CD14-positive monocyte (primary cell): ENCODE measurements at regions not wholly inside any gene's neighbourhood (a gene's known extent, or its start where the extent isn't known, plus 50 kb on each side); places are given as distances from the start of the nearest gene placed in this dataset.

Experiments
- DNase-seq, 3 donors: peaks; one replicate each; pipeline ENCODE4 v3.0.0-alpha.2; 2011 to 2022
- H2AFZ ChIP-seq: 2 replicates; pipeline ENCODE4 v1.6.0; 2012; ENCODE audit warnings: mild to moderate bottlenecking, low read depth, low read length, inconsistent platforms; ENCODE audit not compliant: insufficient read depth, poor library complexity, severe bottlenecking
- H3K27ac ChIP-seq, 2 donors: 1 replicate in 1 of 2; 2 replicates in 1 of 2; pipeline ENCODE4 v1.5.1; 2012 to 2013; ENCODE audit warnings: low read length in 2 of 2, control low read depth in 1 of 2, inconsistent platforms in 1 of 2, low read depth in 1 of 2, mild to moderate bottlenecking in 1 of 2
- H3K27me3 ChIP-seq, 2 donors: one replicate each; pipeline versions ENCODE4 v1.6.0 to v1.6.1; 2011 to 2013; ENCODE audit warnings: low read length in 2 of 2; ENCODE audit not compliant: control insufficient read depth in 2 of 2, insufficient read depth in 2 of 2
- H3K36me3 ChIP-seq, 2 donors: replicated peaks in 1 of 2; 1 replicate in 1 of 2; 2 replicates in 1 of 2; pipeline versions ENCODE4 v1.5.1 to v1.6.1; 2012 to 2013; ENCODE audit warnings: low read length in 2 of 2, control low read depth in 1 of 2, inconsistent platforms in 1 of 2, mild to moderate bottlenecking in 1 of 2; ENCODE audit not compliant: insufficient read depth in 2 of 2, control insufficient read depth in 1 of 2
- H3K4me1 ChIP-seq, 2 donors: 1 replicate in 1 of 2; 2 replicates in 1 of 2; pipeline versions ENCODE4 v1.5.1 to v1.6.1; 2012 to 2013; ENCODE audit warnings: low read length in 2 of 2, control low read depth in 1 of 2, inconsistent platforms in 1 of 2, mild to moderate bottlenecking in 1 of 2, moderate library complexity in 1 of 2; ENCODE audit not compliant: insufficient read depth in 2 of 2, control insufficient read depth in 1 of 2
- H3K4me2 ChIP-seq: replicated peaks from 2 replicates; pipeline ENCODE3; 2012; ENCODE audit warnings: low read length, moderate library complexity, mild to moderate bottlenecking; ENCODE audit not compliant: poor library complexity, severe bottlenecking; ENCODE audit errors: extremely low read depth
- H3K4me3 ChIP-seq, 3 experiments: fragments of 200-600 bp in 1 of 3; sonication (generic) in 1 of 3; replicated peaks in 1 of 3; 1 replicate in 2 of 3; 2 replicates in 1 of 3; pipeline ENCODE4 v1.5.1; 2011 to 2013; ENCODE audit warnings: low read length in 3 of 3, mild to moderate bottlenecking in 3 of 3, control low read depth in 2 of 3, low read depth in 2 of 3, inconsistent platforms in 1 of 3, moderate library complexity in 1 of 3
- H3K79me2 ChIP-seq: 2 replicates; pipeline ENCODE4 v1.6.0; 2012; ENCODE audit warnings: mild to moderate bottlenecking, control low read depth, inconsistent platforms, low read length, moderate library complexity; ENCODE audit not compliant: insufficient read depth
- H3K9ac ChIP-seq: 2 replicates; pipeline ENCODE4 v1.6.0; 2017; ENCODE audit warnings: low read length, mild to moderate bottlenecking; ENCODE audit not compliant: insufficient read depth, poor library complexity, severe bottlenecking
- H3K9me3 ChIP-seq, 2 donors: replicated peaks in 1 of 2; 1 replicate in 1 of 2; 2 replicates in 1 of 2; pipeline versions ENCODE4 v1.5.1 to v1.6.1; 2012 to 2013; ENCODE audit warnings: low read length in 2 of 2, control low read depth in 1 of 2; ENCODE audit not compliant: control insufficient read depth in 1 of 2, insufficient read depth in 1 of 2
- H4K20me1 ChIP-seq: 2 replicates; pipeline ENCODE4 v1.6.0; 2012; ENCODE audit warnings: mild to moderate bottlenecking, low read length, control low read depth, moderate library complexity; ENCODE audit not compliant: insufficient read depth
- H3K27ac Mint-ChIP-seq, 7 donors: one replicate each; pipeline ENCODE4 v1.8.0; 2020; ENCODE audit warnings: mild to moderate bottlenecking in 7 of 7, mixed read lengths in 7 of 7, moderate library complexity in 6 of 7, inconsistent platforms in 2 of 7
- H3K27me3 Mint-ChIP-seq, 3 donors: one replicate each; pipeline ENCODE4 v1.8.0; 2021 to 2022; ENCODE audit warnings: low read depth in 3 of 3, mild to moderate bottlenecking in 3 of 3, mixed read lengths in 3 of 3, moderate library complexity in 3 of 3, inconsistent platforms in 1 of 3
- H3K36me3 Mint-ChIP-seq, 2 donors: one replicate each; pipeline ENCODE4 v1.8.0; 2020; ENCODE audit warnings: mixed read lengths in 2 of 2, inconsistent platforms in 1 of 2, mild to moderate bottlenecking in 1 of 2
- H3K4me1 Mint-ChIP-seq: one replicate; pipeline ENCODE4 v1.8.0; 2020; ENCODE audit warnings: mild to moderate bottlenecking, mixed read lengths
- H3K4me3 Mint-ChIP-seq, 2 donors: one replicate each; pipeline ENCODE4 v1.8.0; 2020; ENCODE audit warnings: mild to moderate bottlenecking in 2 of 2, mixed read lengths in 2 of 2, moderate library complexity in 1 of 2
- H3K9me3 Mint-ChIP-seq, 7 donors: one replicate each; pipeline ENCODE4 v1.8.0; 2020 to 2022; ENCODE audit warnings: mixed read lengths in 7 of 7, mild to moderate bottlenecking in 6 of 7, moderate library complexity in 6 of 7, inconsistent platforms in 2 of 7
- CTCF ChIP-seq: fragments of 200-600 bp; IDR thresholded peaks from one replicate; pipeline ENCODE4 v1.8.0; 2022; ENCODE audit warnings: antibody characterized with exemption, mild to moderate bottlenecking
- WGBS: methylation state at CpG from one replicate; pipeline ENCODE4 v1.1.5; 2013; ENCODE audit warnings: missing lambda C conversion rate; ENCODE audit not compliant: insufficient coverage; 5-methylcytosine and 5-hydroxymethylcytosine counted together
- intact Hi-C, 2 donors: fragments of 100-400 bp; cut with micrococcal nuclease; formaldehyde crosslinking; loops; one replicate each; pipeline versions ENCODE4 v1.15.0 to v1.15.1; 2023

- Mint-ChIP-seq H3K4me1 (no peaks in the 10 kb centered on the region), H3K27me3 (peaks cover 0 to 2% (median 0%) of the 10 kb centered on the region in 3 donors), H3K36me3 (no peaks in the 10 kb centered on the region), H3K4me3 (no peak overlapping the region), H3K27ac (no peak overlapping the region), H3K9me3 (peaks cover 0 to 16% (median 7%) of the 10 kb centered on the region in 7 donors)
- intact Hi-C loops: no loop called here
- H3K9ac ChIP-seq: no peak overlapping the region
- no peak overlapping the region for H3K4me2 ChIP-seq
- no peaks in the 10 kb centered on the region for H3K27me3 ChIP-seq
- H3K4me1 ChIP-seq: no peaks in the 10 kb centered on the region
- H3K36me3 ChIP-seq: no peaks in the 10 kb centered on the region
- no peak overlapping the region for H2AFZ ChIP-seq
- TF ChIP-seq CTCF: no peak
- H3K9me3 ChIP-seq: peaks cover 0 to 18% of the 10 kb centered on the region in 2 donors
- H4K20me1 ChIP-seq: no peaks in the 10 kb centered on the region
- no peaks in the 10 kb centered on the region for H3K79me2 ChIP-seq
- no CpG with 5 or more reads among the region's 3 CpGs for WGBS
- no peak overlapping the region for H3K27ac ChIP-seq
- H3K4me3 ChIP-seq: no peak overlapping the region
- DNase-seq: no peak
Measured at GRCh38 chr1:217211486-217211885, 419.4 kb downstream of the GPATCH2 start.

- no peaks in the 10 kb centered on the region for H3K27me3 ChIP-seq
- DNase-seq: no peak
- H4K20me1 ChIP-seq: no peaks in the 10 kb centered on the region
- Mint-ChIP-seq H3K36me3 (no peaks in the 10 kb centered on the region), H3K27ac (no peak overlapping the region), H3K27me3 (peaks cover 0 to 4% (median 0%) of the 10 kb centered on the region in 3 donors), H3K4me3 (no peak overlapping the region), H3K4me1 (no peaks in the 10 kb centered on the region), H3K9me3 (peaks cover 2 to 18% (median 13%) of the 10 kb centered on the region in 7 donors)
- H3K9me3 ChIP-seq: peaks cover 10 to 25% of the 10 kb centered on the region in 2 donors
- TF ChIP-seq CTCF: no peak
- no peaks in the 10 kb centered on the region for H3K4me1 ChIP-seq
- no peaks in the 10 kb centered on the region for H3K79me2 ChIP-seq
- no peak overlapping the region for H3K9ac ChIP-seq
- WGBS: 86% methylated on average over 4 of the region's 4 CpGs
- H2AFZ ChIP-seq: no peak overlapping the region
- H3K4me2 ChIP-seq: no peak overlapping the region
- intact Hi-C loops: no loop called here
- H3K4me3 ChIP-seq: no peak overlapping the region
- no peaks in the 10 kb centered on the region for H3K36me3 ChIP-seq
- no peak overlapping the region for H3K27ac ChIP-seq
Measured at GRCh38 chr1:217205578-217205977, 425.3 kb downstream of the GPATCH2 start.
